Neural progenitor cell (in vitro differentiated cells): ENCODE measurements at regions not wholly inside any gene's neighbourhood (a gene's known extent, or its start where the extent isn't known, plus 50 kb on each side); places are given as distances from the start of the nearest gene placed in this dataset.

ENCODE experiments used
- CTCF ChIP-seq: fragments of 200-600 bp; sonication (generic); IDR thresholded peaks from 2 replicates; pipeline ENCODE4 v1.5.1; 2017; ENCODE audit warnings: antibody characterized with exemption, mild to moderate bottlenecking
- EZH2 ChIP-seq: fragments of 200-600 bp; sonication (generic); IDR thresholded peaks from 2 replicates; pipeline ENCODE4 v1.6.1; 2017; ENCODE audit warnings: antibody characterized with exemption, mild to moderate bottlenecking, moderate library complexity
- EZH2phosphoT487 ChIP-seq: fragments of 200-600 bp; sonication (generic); IDR thresholded peaks from 2 replicates; pipeline ENCODE4 v1.6.1; 2017; ENCODE audit warnings: antibody characterized with exemption

GRCh38 chr2:16203691-16204090 is 263.3 kb downstream of the MYCN start:
- no peak for TF ChIP-seq CTCF
- TF ChIP-seq EZH2 = no peak
- TF ChIP-seq EZH2phosphoT487 = no peak
